SK-N-SH treated with all-trans-retinoic acid at 6 μM for 48 hours (cell line): ENCODE measurements at regions not wholly inside any gene's neighbourhood (a gene's known extent, or its start where the extent isn't known, plus 50 kb on each side); places are given as distances from the start of the nearest gene placed in this dataset.

Experiments used
- ESRRG ChIP-seq: fragments of 250-450 bp; sonication (Bioruptor Pico); IDR thresholded peaks from 2 replicates; pipeline ENCODE4 v1.6.1; 2021; ENCODE audit warnings: mild to moderate bottlenecking
- TF ChIP-seq, protein P1 (sequence below): fragments of 250-450 bp; sonication (Bioruptor Pico); IDR thresholded peaks from 2 replicates; pipeline ENCODE4 v1.8.0; 2020; ENCODE audit warnings: mild to moderate bottlenecking, moderate library complexity, borderline replicate concordance

DNA sequence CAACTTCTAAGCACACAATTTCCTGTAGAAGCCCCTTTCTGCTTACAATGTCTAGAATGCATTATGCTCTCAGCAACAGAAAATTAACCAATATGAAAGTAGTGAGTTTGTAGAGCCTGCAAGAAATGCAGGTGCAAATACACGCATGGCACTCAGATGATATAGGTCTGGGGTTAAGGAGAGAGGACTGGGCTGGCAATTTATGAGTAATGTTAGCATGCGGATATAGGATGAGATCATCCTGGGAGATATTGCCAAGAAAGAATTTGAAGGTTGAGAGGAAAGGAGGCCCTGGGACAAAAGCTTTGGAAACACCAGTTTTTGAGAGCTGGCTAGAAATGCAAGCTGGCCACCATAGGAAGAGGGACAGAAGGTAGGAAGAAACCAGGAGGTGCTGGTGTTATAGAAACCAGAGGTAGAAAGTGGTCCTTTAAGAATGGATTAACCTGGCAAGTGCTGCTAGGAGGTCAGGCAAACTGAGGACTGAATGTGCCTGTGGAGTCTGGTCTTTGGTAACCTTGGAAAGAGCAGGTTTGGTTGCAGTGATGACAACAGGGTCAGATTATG is 183.2 kb upstream of the MYLIP start:
- TF ChIP-seq ESRRG (CRISPR knock-in tag): no peak
- TF ChIP-seq, protein P1, sequence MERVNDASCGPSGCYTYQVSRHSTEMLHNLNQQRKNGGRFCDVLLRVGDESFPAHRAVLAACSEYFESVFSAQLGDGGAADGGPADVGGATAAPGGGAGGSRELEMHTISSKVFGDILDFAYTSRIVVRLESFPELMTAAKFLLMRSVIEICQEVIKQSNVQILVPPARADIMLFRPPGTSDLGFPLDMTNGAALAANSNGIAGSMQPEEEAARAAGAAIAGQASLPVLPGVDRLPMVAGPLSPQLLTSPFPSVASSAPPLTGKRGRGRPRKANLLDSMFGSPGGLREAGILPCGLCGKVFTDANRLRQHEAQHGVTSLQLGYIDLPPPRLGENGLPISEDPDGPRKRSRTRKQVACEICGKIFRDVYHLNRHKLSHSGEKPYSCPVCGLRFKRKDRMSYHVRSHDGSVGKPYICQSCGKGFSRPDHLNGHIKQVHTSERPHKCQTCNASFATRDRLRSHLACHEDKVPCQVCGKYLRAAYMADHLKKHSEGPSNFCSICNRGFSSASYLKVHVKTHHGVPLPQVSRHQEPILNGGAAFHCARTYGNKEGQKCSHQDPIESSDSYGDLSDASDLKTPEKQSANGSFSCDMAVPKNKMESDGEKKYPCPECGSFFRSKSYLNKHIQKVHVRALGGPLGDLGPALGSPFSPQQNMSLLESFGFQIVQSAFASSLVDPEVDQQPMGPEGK (CRISPR knock-in tag): no peak
